ENCODE measurements at regions not wholly inside any gene's neighbourhood (a gene's known extent, or its start where the extent isn't known, plus 50 kb on each side); places are given as distances from the start of the nearest gene placed in this dataset.

DNA sequence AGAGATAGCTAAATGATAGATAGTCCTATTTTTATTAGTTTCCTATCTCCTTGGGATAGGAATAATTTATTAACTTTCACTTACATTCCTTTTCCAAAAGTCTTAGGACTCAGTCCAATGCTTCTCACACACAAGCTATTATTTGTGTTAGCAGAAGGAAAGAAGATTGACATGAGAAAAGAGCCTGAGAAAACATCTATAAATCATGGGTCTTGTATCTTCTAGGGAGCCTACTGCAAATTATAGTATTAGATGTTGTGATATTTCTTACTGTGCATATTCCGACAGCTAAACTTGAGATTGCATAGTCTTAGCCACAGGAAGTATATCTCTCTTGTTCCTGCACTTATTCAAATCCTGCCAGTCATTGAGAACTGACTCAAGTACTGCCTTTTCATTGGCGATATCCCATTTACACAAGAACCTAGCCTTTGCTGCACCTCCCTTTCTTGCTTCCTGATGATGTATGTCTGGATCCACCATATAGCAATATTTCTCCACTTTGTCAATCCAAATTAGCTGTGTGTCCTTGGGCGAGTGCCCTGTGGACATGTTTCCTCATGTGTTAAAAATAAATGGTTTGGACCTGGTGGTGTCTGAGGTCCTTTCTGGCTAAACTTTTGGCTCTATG is 245.1 kb upstream of the LMCD1 start:
- TF ChIP-seq, protein P1, sequence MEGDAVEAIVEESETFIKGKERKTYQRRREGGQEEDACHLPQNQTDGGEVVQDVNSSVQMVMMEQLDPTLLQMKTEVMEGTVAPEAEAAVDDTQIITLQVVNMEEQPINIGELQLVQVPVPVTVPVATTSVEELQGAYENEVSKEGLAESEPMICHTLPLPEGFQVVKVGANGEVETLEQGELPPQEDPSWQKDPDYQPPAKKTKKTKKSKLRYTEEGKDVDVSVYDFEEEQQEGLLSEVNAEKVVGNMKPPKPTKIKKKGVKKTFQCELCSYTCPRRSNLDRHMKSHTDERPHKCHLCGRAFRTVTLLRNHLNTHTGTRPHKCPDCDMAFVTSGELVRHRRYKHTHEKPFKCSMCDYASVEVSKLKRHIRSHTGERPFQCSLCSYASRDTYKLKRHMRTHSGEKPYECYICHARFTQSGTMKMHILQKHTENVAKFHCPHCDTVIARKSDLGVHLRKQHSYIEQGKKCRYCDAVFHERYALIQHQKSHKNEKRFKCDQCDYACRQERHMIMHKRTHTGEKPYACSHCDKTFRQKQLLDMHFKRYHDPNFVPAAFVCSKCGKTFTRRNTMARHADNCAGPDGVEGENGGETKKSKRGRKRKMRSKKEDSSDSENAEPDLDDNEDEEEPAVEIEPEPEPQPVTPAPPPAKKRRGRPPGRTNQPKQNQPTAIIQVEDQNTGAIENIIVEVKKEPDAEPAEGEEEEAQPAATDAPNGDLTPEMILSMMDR (IDR thresholded peaks at IDR 0.05), result no peak
- TF ChIP-seq POLR2A (IDR thresholded peaks at IDR 0.05), result no peak
- TF ChIP-seq POLR2AphosphoS5 (IDR thresholded peaks at IDR 0.05), result no peak
